HUES6 (cell line): ENCODE measurements at regions not wholly inside any gene's neighbourhood (a gene's known extent, or its start where the extent isn't known, plus 50 kb on each side); places are given as distances from the start of the nearest gene placed in this dataset.

Source experiments
- H3K27ac ChIP-seq: 2 replicates; pipeline ENCODE4 v1.7.0; 2013; ENCODE audit warnings: low read depth, mild to moderate bottlenecking, low read length, inconsistent platforms
- H3K27me3 ChIP-seq: 2 replicates; pipeline ENCODE4 v1.6.1; 2013; ENCODE audit warnings: low read length; ENCODE audit not compliant: control insufficient read depth, insufficient read depth
- H3K36me3 ChIP-seq: 2 replicates; pipeline ENCODE4 v1.6.1; 2013; ENCODE audit warnings: low read length; ENCODE audit not compliant: control insufficient read depth, insufficient read depth
- H3K4me1 ChIP-seq: 2 replicates; pipeline ENCODE4 v1.6.1; 2013; ENCODE audit warnings: low read length; ENCODE audit not compliant: control insufficient read depth, insufficient read depth
- H3K4me3 ChIP-seq: 2 replicates; pipeline ENCODE4 v1.5.1; 2013; ENCODE audit warnings: low read depth, low read length
- H3K9ac ChIP-seq: one replicate; pipeline ENCODE4 v1.6.1; 2013; ENCODE audit warnings: mild to moderate bottlenecking, low read length
- H3K9me3 ChIP-seq: 2 replicates; pipeline ENCODE4 v1.6.1; 2013; ENCODE audit warnings: low read depth, low read length; ENCODE audit not compliant: control insufficient read depth, insufficient read depth

- Histone ChIP-seq H3K4me3 (no peak overlapping the region), H3K4me1 (no peaks in the 10 kb centered on the region), H3K27ac (no peak overlapping the region), H3K36me3 (no peaks in the 10 kb centered on the region), H3K9me3 (no peaks in the 10 kb centered on the region), H3K27me3 (no peaks in the 10 kb centered on the region), H3K9ac (no peak overlapping the region)
Measured at GRCh38 chr4:60863442-60863841, 336.7 kb upstream of the ADGRL3 start.

DNA sequence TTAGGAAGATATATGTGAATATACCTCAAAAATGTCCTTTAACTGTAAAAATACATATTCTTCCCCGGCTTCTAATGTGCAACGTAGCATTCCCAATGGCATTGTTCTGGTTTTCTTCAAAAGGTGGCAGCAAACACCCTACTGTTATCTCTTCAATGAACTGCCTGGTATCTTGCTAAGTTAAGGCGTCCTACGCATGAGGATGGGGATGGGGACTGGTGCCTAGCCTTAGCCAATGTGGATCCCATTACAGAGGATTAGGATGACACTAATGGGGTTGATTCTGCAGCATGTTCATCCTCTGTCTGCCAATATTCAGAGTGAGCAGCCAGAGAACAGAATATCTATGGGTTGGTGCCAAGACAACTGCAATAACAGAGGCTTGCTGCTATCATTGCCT is 334.9 kb upstream of the ADGRL3 start:
- no peaks in the 10 kb centered on the region for H3K36me3 ChIP-seq

GRCh38 chr4:60868232-60868960 is 331.7 kb upstream of the ADGRL3 start:
- no peak overlapping the region for H3K27ac ChIP-seq
- H3K4me3 ChIP-seq: no peak overlapping the region
- H3K4me1 ChIP-seq: no peaks in the 10 kb centered on the region
- no peaks in the 10 kb centered on the region for H3K9me3 ChIP-seq
- no peaks in the 10 kb centered on the region for H3K27me3 ChIP-seq
- no peak overlapping the region for H3K9ac ChIP-seq
- H3K36me3 ChIP-seq: no peaks in the 10 kb centered on the region

More for the DNA sequence above, 334.9 kb upstream of the ADGRL3 start:
- Histone ChIP-seq H3K9me3 (no peaks in the 10 kb centered on the region), H3K27ac (no peak overlapping the region), H3K4me3 (no peak overlapping the region), H3K27me3 (no peaks in the 10 kb centered on the region), H3K4me1 (no peaks in the 10 kb centered on the region), H3K9ac (no peak overlapping the region)

DNA sequence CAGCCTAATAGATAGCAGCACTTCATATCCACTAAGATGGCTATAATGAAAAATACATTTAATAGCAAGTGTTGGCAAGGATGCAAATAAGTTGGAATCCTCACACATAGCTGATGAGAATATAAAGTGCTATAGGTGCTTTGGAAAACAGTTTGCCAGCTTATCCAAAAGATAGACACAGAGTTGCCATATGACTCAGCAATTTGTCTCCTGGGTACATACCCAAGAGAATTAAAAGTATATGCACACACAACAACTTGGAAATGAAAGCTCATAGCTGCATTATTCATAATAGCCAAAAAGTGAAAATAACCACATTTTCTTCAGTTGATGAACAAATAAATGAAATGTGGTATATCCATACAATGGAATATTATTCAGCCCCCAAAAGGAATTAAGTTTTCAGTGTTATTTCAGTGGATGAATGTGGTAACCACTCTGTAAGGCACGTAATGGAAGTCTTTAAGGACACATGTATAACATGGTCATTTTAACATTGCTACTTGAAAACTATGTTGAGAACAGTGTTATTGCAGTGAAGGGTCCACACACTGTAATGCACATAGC is 320.9 kb upstream of the ADGRL3 start:
- Histone ChIP-seq H3K36me3 (no peaks in the 10 kb centered on the region), H3K4me3 (no peak overlapping the region), H3K9me3 (peaks cover 8% of the 10 kb centered on the region; the same call in 1 of the 2 replicates), H3K4me1 (no peaks in the 10 kb centered on the region), H3K9ac (no peak overlapping the region), H3K27ac (no peak overlapping the region), H3K27me3 (no peaks in the 10 kb centered on the region)

DNA sequence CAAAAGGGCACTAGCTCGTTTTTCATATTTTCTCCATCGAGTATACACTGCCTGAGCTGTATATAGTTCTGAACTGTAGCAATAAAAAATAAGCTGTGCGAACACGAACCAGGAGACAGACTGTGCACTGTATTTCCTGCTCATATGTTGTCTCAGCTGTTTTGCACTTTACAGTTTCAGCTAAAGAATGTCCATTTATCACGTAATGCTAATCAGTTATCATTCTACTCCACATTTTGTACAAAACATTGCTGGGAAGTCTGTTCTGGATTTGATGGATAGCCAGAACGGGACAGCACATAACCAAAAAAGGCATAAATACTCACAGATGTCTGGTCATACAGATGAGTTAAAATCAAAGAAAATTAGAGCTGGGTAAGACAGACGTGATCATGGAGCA is 315.5 kb upstream of the ADGRL3 start:
- Histone ChIP-seq H3K4me1 (no peaks in the 10 kb centered on the region), H3K4me3 (no peak overlapping the region), H3K36me3 (no peaks in the 10 kb centered on the region), H3K27ac (no peak overlapping the region), H3K9ac (no peak overlapping the region), H3K27me3 (no peaks in the 10 kb centered on the region), H3K9me3 (peaks cover 5% of the 10 kb centered on the region; the same call in 1 of the 2 replicates)

DNA sequence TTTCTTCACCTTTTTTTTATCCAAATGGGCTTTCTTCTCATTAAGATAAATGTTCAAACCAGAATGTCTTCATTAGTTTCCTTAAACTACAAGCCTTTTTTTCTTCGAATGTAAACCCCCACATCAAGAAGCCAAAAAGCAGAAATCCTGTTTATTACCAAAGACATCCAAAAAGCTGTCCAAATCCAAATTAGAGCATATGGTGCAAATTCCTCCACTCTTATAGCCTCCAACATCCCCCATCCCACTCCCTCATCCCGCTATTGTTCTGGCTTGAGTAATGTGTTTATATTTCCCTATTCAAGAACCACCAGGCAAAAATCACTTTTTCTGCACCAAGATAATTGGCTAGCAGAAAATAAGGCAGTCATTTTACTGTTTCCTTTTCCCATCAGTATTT is 315.1 kb upstream of the ADGRL3 start:
- Histone ChIP-seq H3K4me1 (no peaks in the 10 kb centered on the region), H3K27me3 (no peaks in the 10 kb centered on the region), H3K36me3 (no peaks in the 10 kb centered on the region), H3K9ac (no peak overlapping the region), H3K9me3 (peaks cover 3% of the 10 kb centered on the region; the same call in 1 of the 2 replicates), H3K4me3 (no peak overlapping the region), H3K27ac (no peak overlapping the region)

DNA sequence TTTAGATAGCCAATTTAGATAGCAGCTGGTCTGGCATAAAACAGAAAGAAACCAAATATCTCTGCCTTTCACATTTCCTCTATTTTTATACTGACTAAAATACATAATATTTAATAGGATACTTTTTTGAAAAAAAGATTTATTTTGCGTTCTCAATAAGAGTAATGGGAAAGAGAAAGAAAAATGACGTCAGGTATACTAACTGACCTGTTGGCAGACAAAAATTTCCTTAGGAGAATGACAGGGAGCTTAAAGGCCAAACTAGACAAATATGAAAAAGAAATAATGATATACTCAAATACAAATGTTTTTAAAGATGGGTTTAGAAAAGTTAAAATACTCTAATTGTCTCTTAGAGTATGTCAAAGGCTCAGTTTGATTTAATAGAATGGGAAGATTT is 309.4 kb upstream of the ADGRL3 start:
- H3K36me3 ChIP-seq: no peaks in the 10 kb centered on the region
- no peak overlapping the region for H3K9ac ChIP-seq
- no peaks in the 10 kb centered on the region for H3K4me1 ChIP-seq
- H3K9me3 ChIP-seq: peaks cover 3% of the 10 kb centered on the region; the same call in 1 of the 2 replicates
- no peak overlapping the region for H3K27ac ChIP-seq
- H3K4me3 ChIP-seq: no peak overlapping the region
- H3K27me3 ChIP-seq: no peaks in the 10 kb centered on the region

GRCh38 chr4:60891947-60892346 is 308.2 kb upstream of the ADGRL3 start:
- Histone ChIP-seq H3K4me3 (no peak overlapping the region), H3K4me1 (no peaks in the 10 kb centered on the region), H3K36me3 (no peaks in the 10 kb centered on the region), H3K27me3 (no peaks in the 10 kb centered on the region), H3K9ac (no peak overlapping the region), H3K27ac (no peak overlapping the region), H3K9me3 (peaks cover 3% of the 10 kb centered on the region; the same call in 1 of the 2 replicates)

- no peaks in the 10 kb centered on the region for H3K36me3 ChIP-seq
- no peaks in the 10 kb centered on the region for H3K9me3 ChIP-seq
- no peaks in the 10 kb centered on the region for H3K4me1 ChIP-seq
- no peaks in the 10 kb centered on the region for H3K27me3 ChIP-seq
- no peak overlapping the region for H3K9ac ChIP-seq
- no peak overlapping the region for H3K27ac ChIP-seq
- no peak overlapping the region for H3K4me3 ChIP-seq
Measured at GRCh38 chr4:60897415-60897814, 302.7 kb upstream of the ADGRL3 start.

DNA sequence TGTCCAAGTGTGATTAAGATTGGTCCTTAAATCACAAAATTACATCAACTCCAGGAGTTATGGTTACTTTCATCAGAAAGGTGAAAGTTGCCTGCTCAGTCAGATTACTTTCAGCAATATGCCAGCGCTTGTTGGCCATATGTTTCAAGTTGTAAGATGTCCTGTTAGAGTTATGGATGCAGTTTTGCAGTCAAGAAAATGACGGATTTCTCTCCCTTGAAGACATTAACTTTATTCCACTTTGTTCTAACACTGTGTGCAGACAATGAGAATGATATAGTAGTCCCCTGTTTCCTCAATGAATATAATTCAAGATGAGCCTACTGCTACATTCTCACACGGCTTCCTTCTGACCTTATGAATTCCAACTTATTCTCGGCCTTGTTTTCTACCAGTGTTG is 295.0 kb upstream of the ADGRL3 start:
- H3K9me3 ChIP-seq: no peaks in the 10 kb centered on the region
- no peak overlapping the region for H3K27ac ChIP-seq
- no peaks in the 10 kb centered on the region for H3K36me3 ChIP-seq
- no peaks in the 10 kb centered on the region for H3K4me1 ChIP-seq
- no peaks in the 10 kb centered on the region for H3K27me3 ChIP-seq
- no peak overlapping the region for H3K9ac ChIP-seq
- H3K4me3 ChIP-seq: no peak overlapping the region

DNA sequence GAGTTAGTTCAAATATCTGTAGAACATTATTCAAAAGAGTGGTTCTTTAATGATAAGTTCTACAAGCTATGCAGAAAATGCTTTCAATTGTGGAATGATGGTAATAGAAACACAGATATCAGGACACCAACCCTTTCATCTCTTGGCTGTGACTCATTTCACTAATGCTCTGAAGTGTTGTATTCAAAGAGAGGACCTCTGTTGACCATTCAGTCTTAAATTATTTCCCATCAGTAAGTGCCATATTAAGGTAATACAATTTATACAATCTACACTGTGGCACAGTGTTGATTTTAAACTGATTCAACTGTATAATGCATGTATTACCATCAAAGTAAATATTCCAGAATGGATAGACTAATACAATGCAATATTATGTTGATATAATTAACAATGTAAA is 289.0 kb upstream of the ADGRL3 start:
- Histone ChIP-seq H3K4me1 (no peaks in the 10 kb centered on the region), H3K9ac (no peak overlapping the region), H3K36me3 (no peaks in the 10 kb centered on the region), H3K27me3 (no peaks in the 10 kb centered on the region), H3K4me3 (no peak overlapping the region), H3K27ac (no peak overlapping the region), H3K9me3 (no peaks in the 10 kb centered on the region)
